Keratinocyte (primary cell): ENCODE measurements at regions not wholly inside any gene's neighbourhood (a gene's known extent, or its start where the extent isn't known, plus 50 kb on each side); places are given as distances from the start of the nearest gene placed in this dataset.

Experiments
- EZH2 ChIP-seq: IDR thresholded peaks from one replicate; pipeline ENCODE4 v1.6.1; 2012; ENCODE audit warnings: inconsistent platforms, mild to moderate bottlenecking, low read length, moderate library complexity
- TF ChIP-seq, protein P1 (sequence below), 3 experiments: IDR thresholded peaks in 1 of 3; conservative IDR thresholded peaks in 1 of 3; optimal IDR thresholded peaks in 1 of 3; 2 replicates in 2 of 3; 3 replicates in 1 of 3; pipeline versions ENCODE3 to v1.5.1; 2011; ENCODE audit warnings: low read length in 3 of 3, mild to moderate bottlenecking in 3 of 3, moderate library complexity in 2 of 3, control low read depth in 1 of 3, inconsistent platforms in 1 of 3; ENCODE audit not compliant: insufficient read depth in 2 of 3; ENCODE audit errors: extremely low read depth in 1 of 3

DNA sequence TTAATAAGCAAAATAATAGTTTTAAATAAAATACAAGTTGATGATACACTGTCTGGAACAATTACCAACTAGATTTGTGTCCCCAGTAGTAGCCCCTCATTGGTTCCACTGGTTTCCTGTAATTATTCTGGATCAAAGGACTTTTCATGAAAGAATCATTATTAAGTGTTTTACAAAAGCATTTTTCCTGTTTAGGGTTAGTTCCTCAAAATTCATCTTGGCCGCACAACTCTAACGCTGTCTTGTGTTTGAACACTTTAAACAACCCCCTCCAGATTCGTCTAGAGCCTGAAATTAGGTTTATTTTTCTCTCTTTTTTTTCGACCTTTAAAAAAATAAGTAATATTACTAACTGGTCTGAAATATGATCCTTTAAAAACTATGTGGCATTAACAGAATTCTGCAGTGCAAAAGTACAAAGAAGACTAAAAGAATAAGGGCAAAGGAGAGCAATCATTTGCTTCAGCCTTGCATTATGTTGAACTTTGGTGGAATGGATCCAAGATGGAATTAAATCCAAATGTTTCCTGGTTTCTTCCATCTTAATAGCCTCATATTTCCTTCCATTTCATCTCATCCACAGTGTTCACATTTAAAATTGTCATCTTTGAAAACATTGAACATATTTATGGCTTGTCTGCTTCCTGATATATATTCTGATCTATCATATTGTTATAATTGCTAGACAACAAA lies 678.4 kb downstream of the IRS1 start:
- TF ChIP-seq, protein P1, sequence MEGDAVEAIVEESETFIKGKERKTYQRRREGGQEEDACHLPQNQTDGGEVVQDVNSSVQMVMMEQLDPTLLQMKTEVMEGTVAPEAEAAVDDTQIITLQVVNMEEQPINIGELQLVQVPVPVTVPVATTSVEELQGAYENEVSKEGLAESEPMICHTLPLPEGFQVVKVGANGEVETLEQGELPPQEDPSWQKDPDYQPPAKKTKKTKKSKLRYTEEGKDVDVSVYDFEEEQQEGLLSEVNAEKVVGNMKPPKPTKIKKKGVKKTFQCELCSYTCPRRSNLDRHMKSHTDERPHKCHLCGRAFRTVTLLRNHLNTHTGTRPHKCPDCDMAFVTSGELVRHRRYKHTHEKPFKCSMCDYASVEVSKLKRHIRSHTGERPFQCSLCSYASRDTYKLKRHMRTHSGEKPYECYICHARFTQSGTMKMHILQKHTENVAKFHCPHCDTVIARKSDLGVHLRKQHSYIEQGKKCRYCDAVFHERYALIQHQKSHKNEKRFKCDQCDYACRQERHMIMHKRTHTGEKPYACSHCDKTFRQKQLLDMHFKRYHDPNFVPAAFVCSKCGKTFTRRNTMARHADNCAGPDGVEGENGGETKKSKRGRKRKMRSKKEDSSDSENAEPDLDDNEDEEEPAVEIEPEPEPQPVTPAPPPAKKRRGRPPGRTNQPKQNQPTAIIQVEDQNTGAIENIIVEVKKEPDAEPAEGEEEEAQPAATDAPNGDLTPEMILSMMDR (optimal IDR thresholded peaks at IDR 0.05 in 1 of 3, IDR thresholded peaks at IDR 0.05 in 1 of 3, conservative IDR thresholded peaks at IDR 0.05 in 1 of 3; ENCODE audit: extremely low read depth in 1 of 3, insufficient read depth in 2 of 3, low read length in 3 of 3), result no peak
- TF ChIP-seq EZH2, result no peak
